GM12878 (cell line): ENCODE measurements at regions not wholly inside any gene's neighbourhood (a gene's known extent, or its start where the extent isn't known, plus 50 kb on each side); places are given as distances from the start of the nearest gene placed in this dataset.

Experiments
- CEBPB ChIP-seq, 2 experiments: fragments of 150-350 bp in 1 of 2; IDR thresholded peaks; 2 replicates each; pipeline ENCODE4 v1.6.1; 2012 to 2014; ENCODE audit warnings: low read depth in 2 of 2, low read length in 2 of 2, borderline replicate concordance in 1 of 2, inconsistent platforms in 1 of 2
- CHD1 ChIP-seq: IDR thresholded peaks from 2 replicates; pipeline ENCODE4 v1.6.1; 2012; ENCODE audit warnings: low read depth, low read length, improper control_type of control experiment
- CTCF ChIP-seq, 3 experiments: IDR thresholded peaks in 2 of 3; conservative IDR thresholded peaks in 1 of 3; 2 replicates each; pipeline ENCODE4 v1.5.1; 2011; ENCODE audit warnings: low read depth in 3 of 3, low read length in 3 of 3, mild to moderate bottlenecking in 3 of 3, control low read depth in 2 of 3, moderate library complexity in 2 of 3, inconsistent platforms in 1 of 3, mixed read lengths in 1 of 3; ENCODE audit not compliant: control insufficient read depth in 2 of 3, insufficient read depth in 1 of 3; ENCODE audit errors: extremely low read depth in 1 of 3
- MXI1 ChIP-seq: fragments of 150-350 bp; IDR thresholded peaks from 2 replicates; pipeline ENCODE4 v1.6.1; 2011; ENCODE audit warnings: low read depth, mild to moderate bottlenecking, inconsistent platforms, low read length, improper control_type of control experiment
- POLR2A ChIP-seq: IDR thresholded peaks from 2 replicates; pipeline ENCODE4 v1.6.1; 2011; ENCODE audit warnings: low read depth, mild to moderate bottlenecking, low read length
- RFX5 ChIP-seq: IDR thresholded peaks from 2 replicates; pipeline ENCODE4 v1.6.1; 2011; ENCODE audit warnings: low read depth, low read length, improper control_type of control experiment
- SMAD1 ChIP-seq: fragments of 450-650 bp; IDR thresholded peaks from 2 replicates; pipeline ENCODE4 v1.6.1; 2018; ENCODE audit warnings: mild to moderate bottlenecking, low read depth; ENCODE audit not compliant: partially characterized antibody
- SMC3 ChIP-seq: IDR thresholded peaks from 2 replicates; pipeline ENCODE4 v1.6.1; 2011; ENCODE audit warnings: low read length, improper control_type of control experiment, borderline replicate concordance
- SP1 ChIP-seq: IDR thresholded peaks from one replicate; pipeline ENCODE4 v1.6.1; 2011; ENCODE audit warnings: low read depth, low read length
- ZNF274 ChIP-seq: IDR thresholded peaks from one replicate; pipeline ENCODE4 v1.8.0; 2011; ENCODE audit not compliant: insufficient read length, insufficient read depth
- TF ChIP-seq, protein P1 (sequence below): fragments of 450-650 bp; IDR thresholded peaks from 2 replicates; pipeline ENCODE4 v1.6.1; 2017; ENCODE audit warnings: mild to moderate bottlenecking
- TF ChIP-seq, protein P2 (sequence below): IDR thresholded peaks from 2 replicates; pipeline ENCODE4 v1.6.1; 2011; ENCODE audit warnings: low read depth, mild to moderate bottlenecking, low read length, moderate library complexity, borderline replicate concordance; ENCODE audit errors: extremely low read depth
- TF ChIP-seq, protein P3 (sequence below): IDR thresholded peaks from 2 replicates; pipeline ENCODE4 v1.6.1; 2012; ENCODE audit warnings: mild to moderate bottlenecking, low read depth, low read length
- TF ChIP-seq, protein P4 (sequence below): IDR thresholded peaks from 2 replicates; pipeline ENCODE4 v1.6.1; 2012; ENCODE audit warnings: low read depth, low read length, improper control_type of control experiment

- TF ChIP-seq, protein P1, sequence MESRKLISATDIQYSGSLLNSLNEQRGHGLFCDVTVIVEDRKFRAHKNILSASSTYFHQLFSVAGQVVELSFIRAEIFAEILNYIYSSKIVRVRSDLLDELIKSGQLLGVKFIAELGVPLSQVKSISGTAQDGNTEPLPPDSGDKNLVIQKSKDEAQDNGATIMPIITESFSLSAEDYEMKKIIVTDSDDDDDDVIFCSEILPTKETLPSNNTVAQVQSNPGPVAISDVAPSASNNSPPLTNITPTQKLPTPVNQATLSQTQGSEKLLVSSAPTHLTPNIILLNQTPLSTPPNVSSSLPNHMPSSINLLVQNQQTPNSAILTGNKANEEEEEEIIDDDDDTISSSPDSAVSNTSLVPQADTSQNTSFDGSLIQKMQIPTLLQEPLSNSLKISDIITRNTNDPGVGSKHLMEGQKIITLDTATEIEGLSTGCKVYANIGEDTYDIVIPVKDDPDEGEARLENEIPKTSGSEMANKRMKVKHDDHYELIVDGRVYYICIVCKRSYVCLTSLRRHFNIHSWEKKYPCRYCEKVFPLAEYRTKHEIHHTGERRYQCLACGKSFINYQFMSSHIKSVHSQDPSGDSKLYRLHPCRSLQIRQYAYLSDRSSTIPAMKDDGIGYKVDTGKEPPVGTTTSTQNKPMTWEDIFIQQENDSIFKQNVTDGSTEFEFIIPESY, result no peak
- TF ChIP-seq, protein P2, sequence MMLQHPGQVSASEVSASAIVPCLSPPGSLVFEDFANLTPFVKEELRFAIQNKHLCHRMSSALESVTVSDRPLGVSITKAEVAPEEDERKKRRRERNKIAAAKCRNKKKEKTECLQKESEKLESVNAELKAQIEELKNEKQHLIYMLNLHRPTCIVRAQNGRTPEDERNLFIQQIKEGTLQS, result no peak
- TF ChIP-seq CEBPB (IDR thresholded peaks at IDR 0.05; ENCODE audit: borderline replicate concordance in 1 of 2, low read depth in 2 of 2, low read length in 2 of 2) (no peak), CTCF (IDR thresholded peaks at IDR 0.05 in 2 of 3, conservative IDR thresholded peaks at IDR 0.05 in 1 of 3; ENCODE audit: control insufficient read depth in 2 of 3, extremely low read depth in 1 of 3, insufficient read depth in 1 of 3, low read depth in 3 of 3, low read length in 3 of 3) (no peak), MXI1 (no peak), SMC3 (no peak), POLR2A (no peak), SMAD1 (no peak), ZNF274 (no peak), SP1 (no peak), CHD1 (no peak), RFX5 (no peak)
- TF ChIP-seq, protein P3, sequence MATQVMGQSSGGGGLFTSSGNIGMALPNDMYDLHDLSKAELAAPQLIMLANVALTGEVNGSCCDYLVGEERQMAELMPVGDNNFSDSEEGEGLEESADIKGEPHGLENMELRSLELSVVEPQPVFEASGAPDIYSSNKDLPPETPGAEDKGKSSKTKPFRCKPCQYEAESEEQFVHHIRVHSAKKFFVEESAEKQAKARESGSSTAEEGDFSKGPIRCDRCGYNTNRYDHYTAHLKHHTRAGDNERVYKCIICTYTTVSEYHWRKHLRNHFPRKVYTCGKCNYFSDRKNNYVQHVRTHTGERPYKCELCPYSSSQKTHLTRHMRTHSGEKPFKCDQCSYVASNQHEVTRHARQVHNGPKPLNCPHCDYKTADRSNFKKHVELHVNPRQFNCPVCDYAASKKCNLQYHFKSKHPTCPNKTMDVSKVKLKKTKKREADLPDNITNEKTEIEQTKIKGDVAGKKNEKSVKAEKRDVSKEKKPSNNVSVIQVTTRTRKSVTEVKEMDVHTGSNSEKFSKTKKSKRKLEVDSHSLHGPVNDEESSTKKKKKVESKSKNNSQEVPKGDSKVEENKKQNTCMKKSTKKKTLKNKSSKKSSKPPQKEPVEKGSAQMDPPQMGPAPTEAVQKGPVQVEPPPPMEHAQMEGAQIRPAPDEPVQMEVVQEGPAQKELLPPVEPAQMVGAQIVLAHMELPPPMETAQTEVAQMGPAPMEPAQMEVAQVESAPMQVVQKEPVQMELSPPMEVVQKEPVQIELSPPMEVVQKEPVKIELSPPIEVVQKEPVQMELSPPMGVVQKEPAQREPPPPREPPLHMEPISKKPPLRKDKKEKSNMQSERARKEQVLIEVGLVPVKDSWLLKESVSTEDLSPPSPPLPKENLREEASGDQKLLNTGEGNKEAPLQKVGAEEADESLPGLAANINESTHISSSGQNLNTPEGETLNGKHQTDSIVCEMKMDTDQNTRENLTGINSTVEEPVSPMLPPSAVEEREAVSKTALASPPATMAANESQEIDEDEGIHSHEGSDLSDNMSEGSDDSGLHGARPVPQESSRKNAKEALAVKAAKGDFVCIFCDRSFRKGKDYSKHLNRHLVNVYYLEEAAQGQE, result no peak
- TF ChIP-seq, protein P4, sequence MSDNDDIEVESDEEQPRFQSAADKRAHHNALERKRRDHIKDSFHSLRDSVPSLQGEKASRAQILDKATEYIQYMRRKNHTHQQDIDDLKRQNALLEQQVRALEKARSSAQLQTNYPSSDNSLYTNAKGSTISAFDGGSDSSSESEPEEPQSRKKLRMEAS, result no peak
Observed at GRCh38 chr16:7887316-7887715, 554.7 kb downstream of the RBFOX1 start.
